ENCODE measurements at regions not wholly inside any gene's neighbourhood (a gene's known extent, or its start where the extent isn't known, plus 50 kb on each side); places are given as distances from the start of the nearest gene placed in this dataset.
"Not testable (repeated sequence)": the region's sequence is repeated elsewhere in the genome, so short reads cannot be mapped to it uniquely, and the experiment has no call there.

GRCh38 chr4:97013309-97013708 lies 1130.0 kb downstream of the STPG2 start:
- DNase-seq, result no peak

- DNase-seq, result no peak
Measured at GRCh38 chr4:97013711-97014110, 1129.6 kb downstream of the STPG2 start.

- no peak for DNase-seq
Measured at GRCh38 chr4:97015301-97015700, 1128.0 kb downstream of the STPG2 start.

- DNase-seq, result no peak
Measured at GRCh38 chr4:97016186-97016907, 1126.9 kb downstream of the STPG2 start.

- DNase-seq, result no peak
Measured at GRCh38 chr4:97027728-97028410, 1115.4 kb downstream of the STPG2 start.

GRCh38 chr4:97028785-97029184 lies 1114.5 kb downstream of the STPG2 start:
- no peak for DNase-seq

- not testable (repeated sequence) for DNase-seq
Measured at GRCh38 chr4:97037411-97038145, 1105.7 kb downstream of the STPG2 start.

- DNase-seq, result no peak
Measured at GRCh38 chr4:97038146-97038516, 1105.1 kb downstream of the STPG2 start.

GRCh38 chr4:97072666-97073065 lies 1070.6 kb downstream of the STPG2 start:
- no peak for DNase-seq

GRCh38 chr4:97073194-97073593 lies 1070.1 kb downstream of the STPG2 start:
- DNase-seq, result no peak

- DNase-seq, result no peak
Measured at GRCh38 chr4:97074531-97074930, 1068.7 kb downstream of the STPG2 start.

- DNase-seq, result no peak
Measured at GRCh38 chr4:97081951-97082350, 1061.3 kb downstream of the STPG2 start.

GRCh38 chr4:97097036-97097435 lies 1046.2 kb downstream of the STPG2 start:
- not testable (repeated sequence) for DNase-seq

- DNase-seq, result not testable (repeated sequence)
Measured at GRCh38 chr4:97101171-97101570, 1042.1 kb downstream of the STPG2 start.

GRCh38 chr4:97103252-97103651 lies 1040.0 kb downstream of the STPG2 start:
- DNase-seq, result no peak

GRCh38 chr4:97104006-97104405 lies 1039.3 kb downstream of the STPG2 start:
- no peak for DNase-seq

- no peak for DNase-seq
Measured at GRCh38 chr4:97104666-97105065, 1038.6 kb downstream of the STPG2 start.

- DNase-seq, result no peak
Measured at GRCh38 chr4:97105347-97106099, 1037.8 kb downstream of the STPG2 start.

GRCh38 chr4:97106161-97106560 lies 1037.1 kb downstream of the STPG2 start:
- no peak for DNase-seq

GRCh38 chr4:97110506-97110905 lies 1032.8 kb downstream of the STPG2 start:
- DNase-seq, result no peak

- DNase-seq, result no peak
Measured at GRCh38 chr4:97116511-97116910, 1026.8 kb downstream of the STPG2 start.

- no peak for DNase-seq
Measured at GRCh38 chr4:97121493-97121892, 1021.8 kb downstream of the STPG2 start.

- DNase-seq, result no peak
Measured at GRCh38 chr4:97123573-97123972, 1019.7 kb downstream of the STPG2 start.
